ENCODE measurements at regions not wholly inside any gene's neighbourhood (a gene's known extent, or its start where the extent isn't known, plus 50 kb on each side); places are given as distances from the start of the nearest gene placed in this dataset.

- TF ChIP-seq CTCF (conservative IDR thresholded peaks at IDR 0.05; ENCODE audit: low read depth, low read length) (no peak), EZH2 (IDR thresholded peaks at IDR 0.05; ENCODE audit: low read length, unreplicated experiment) (no peak)
These were observed 553.3 kb upstream of the CDH11 start for GRCh38 chr16:65675161-65675560.
